Fibroblast of skin of left biceps (primary cell): ENCODE measurements at regions not wholly inside any gene's neighbourhood (a gene's known extent, or its start where the extent isn't known, plus 50 kb on each side); places are given as distances from the start of the nearest gene placed in this dataset.

ENCODE experiments used
- DNase-seq, 2 experiments: peaks; one replicate each; pipeline ENCODE4 v3.0.0-alpha.2; 2013; ENCODE audit warnings: low read depth in 2 of 2

- no peak for DNase-seq
Measured at GRCh38 chr2:71864085-71864484, 283.6 kb downstream of the CYP26B1 start.

DNA sequence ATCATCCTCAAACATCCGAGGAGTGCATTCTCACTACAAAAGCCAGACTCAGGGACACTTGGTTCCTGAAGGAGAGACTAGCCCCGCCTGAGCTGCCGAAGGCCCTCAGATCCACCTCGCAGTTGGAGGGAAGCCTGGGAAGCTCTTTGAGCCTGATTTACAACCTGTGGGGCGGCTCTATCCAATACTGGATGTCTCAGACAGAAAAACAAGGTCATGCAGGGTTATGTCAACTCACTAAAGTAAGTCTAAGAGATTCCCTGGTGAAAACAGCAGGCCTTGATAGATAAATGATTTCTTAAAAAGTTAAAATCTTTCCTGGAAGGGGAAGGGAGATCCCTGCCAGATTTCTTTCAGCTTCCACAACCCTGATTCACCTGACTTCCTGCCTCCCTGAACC lies 284.3 kb downstream of the CYP26B1 start:
- DNase-seq: no peak

DNA sequence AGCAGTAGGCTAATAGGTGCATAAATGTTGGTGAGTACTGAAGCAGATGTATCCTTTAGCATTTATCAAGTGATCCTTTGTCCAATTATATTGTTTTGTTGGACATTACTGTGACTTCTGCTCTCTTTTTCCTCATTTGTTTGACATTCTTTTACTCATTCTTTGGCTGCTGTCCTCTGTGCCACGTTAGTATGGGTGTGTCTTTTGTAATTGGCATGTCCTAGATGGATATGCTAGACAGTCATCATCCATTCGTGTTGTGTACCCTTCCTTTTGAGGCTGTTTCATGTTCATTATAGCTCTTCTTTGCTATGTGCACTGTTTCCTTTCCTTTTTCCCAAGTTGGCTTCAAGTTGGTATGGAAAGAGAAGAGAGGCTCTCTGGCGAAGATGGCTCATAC lies 284.7 kb downstream of the CYP26B1 start:
- DNase-seq: no peak

DNA sequence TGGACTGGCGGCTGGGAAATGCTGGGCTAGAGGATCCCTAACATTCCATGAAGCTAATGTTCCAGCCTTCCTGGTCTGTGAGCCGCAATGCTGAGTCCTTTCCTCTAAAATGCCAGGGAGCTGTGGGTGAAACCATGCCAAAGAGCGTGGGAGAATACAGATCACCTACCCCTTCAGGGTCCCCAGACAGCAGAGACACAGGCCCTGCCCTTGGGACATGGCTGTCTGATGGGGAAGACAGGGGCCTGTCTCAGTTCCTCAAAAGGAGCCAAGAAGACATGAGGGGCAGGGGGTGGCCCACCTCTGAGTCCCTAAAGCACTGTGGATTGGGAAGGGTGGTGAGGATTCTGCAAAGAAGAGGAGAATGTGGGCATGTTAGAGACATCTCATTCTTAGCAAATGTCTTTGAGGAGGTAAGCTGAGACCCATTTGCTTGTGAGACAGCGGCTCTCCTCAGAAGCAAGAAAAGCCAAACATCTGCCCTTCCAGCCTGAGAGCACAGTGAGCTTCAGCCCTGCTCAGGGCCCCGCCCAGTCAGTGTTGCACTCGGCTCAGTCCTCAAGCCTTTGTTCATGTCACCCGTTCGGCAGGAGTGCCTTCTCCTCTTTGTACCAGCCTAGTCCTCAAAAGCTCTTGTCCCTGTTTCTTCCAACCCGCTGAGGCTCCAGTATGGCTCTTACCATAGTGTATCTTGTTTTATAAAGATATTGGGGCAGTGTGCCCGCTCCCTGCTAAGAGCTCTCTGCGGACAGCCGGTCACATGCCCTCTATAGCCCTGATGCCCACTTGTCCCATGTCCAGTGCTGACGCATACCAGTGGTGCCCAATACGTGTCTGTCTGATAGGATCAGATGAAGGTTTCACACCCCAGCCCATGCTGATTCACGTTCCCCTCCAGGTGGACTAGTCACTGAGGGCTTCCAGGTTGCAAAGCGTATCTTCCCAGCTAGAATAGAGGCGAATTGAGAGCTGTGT lies 286.2 kb downstream of the CYP26B1 start:
- DNase-seq: no peak

DNA sequence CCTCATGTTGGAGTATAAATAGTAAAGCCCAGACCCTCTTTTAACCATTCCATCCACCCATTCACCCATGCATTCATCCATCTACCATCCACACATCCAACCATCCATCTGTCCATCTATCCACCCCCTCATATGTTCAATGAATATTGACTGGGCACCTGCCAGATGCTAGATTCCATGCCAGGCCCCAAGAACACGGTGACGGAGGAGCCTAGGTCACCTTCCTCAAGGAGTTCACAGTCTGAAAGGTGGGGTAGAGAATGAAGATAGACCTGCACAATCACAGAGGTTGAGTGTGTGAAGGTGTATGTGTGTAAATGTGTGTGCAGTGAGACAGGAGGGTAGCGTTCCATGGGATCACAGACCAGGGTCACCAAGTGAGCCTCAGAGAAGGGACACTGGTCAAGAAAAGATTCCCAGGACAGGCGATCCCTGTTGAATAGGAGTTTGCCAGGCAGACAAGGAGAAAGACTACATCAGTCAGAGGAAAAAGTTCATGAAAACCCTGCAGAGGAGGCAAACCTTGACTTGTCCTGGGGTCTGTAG lies 287.2 kb downstream of the CYP26B1 start:
- DNase-seq: no peak

GRCh38 chr2:71859211-71859847 lies 288.3 kb downstream of the CYP26B1 start:
- no peak for DNase-seq

GRCh38 chr2:71858071-71858470 lies 289.6 kb downstream of the CYP26B1 start:
- DNase-seq: no peak

DNA sequence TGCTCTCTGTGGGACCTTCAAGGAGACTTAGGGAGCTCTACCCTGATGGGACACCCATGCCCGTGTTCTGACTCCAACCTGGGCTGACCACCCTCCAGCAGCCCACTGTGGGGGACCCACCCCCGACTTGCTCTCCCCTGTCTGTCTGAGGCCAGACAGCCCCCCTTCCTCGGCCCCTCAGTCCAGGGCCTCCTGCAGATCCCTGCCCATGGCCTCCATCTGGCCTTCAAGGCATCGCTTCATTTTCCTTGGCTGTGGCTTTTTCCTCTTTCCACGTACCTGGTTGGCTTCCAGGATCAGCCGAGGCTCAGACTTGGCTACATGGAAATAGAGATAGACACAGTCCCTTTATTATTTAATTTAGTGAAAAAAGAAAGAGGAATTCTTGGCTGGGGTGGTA lies 290.0 kb downstream of the CYP26B1 start:
- no peak for DNase-seq

DNA sequence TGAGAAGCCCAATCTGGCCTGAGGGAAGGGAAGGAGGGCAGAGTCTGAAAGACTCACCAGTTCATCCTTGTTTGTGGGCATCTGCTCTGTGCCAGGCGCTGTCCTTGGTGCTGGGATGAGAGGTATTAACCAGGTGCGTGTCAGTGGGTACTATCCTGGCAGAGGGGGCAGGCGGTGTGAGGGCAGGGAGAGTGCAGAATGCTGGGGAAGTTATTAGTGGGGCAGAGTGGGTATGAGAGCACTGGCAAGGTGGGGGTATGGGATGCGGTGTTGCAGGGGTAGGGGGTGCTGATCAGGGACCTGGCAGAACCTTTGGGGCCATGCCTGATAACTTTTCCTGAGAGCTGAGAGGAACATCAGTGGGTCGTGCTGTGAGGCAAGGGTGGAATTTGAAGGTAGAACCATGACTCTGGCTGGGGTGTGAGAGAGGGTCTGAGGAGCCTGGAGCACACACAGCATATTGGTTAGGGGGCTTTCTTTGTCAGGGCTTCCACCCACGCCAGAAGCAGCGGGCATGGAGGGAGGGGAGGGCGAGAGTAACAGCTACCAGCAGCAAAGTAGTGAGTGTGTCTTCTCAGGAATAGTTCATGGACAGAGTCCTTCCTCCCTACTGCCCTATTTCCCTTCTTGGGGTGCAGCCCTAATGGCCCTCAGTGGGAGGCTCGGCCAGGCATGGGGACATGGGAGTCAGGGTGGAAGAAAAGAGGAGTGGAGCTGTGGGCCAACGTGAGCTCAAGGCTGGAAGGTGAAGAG lies 290.7 kb downstream of the CYP26B1 start:
- DNase-seq: no peak

DNA sequence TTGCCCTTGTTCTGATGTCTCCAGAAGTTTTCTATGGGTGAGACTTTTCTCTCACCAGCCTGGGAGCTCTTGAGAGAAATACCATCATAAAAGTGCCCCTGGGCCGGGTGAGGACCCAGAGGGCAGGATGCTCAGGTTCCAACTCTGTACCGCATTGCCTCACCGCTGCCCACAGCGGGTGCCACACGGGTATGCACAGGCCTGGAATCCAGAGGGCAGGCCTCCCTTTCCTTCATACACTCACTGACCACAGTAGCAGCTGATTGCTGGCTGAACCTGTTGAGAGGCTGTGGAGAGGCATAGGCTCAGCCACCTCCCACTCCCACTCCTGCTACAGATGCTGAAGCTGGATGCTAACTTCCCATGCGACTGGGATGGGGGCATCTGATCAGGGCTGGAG lies 293.8 kb downstream of the CYP26B1 start:
- DNase-seq: no peak

GRCh38 chr2:71852141-71852711 lies 295.4 kb downstream of the CYP26B1 start:
- peak; percentile 33 to 34 for DNase-seq

GRCh38 chr2:71851094-71851750 lies 296.4 kb downstream of the CYP26B1 start:
- peak in 1 of 2 experiments; percentile 5 for DNase-seq

DNA sequence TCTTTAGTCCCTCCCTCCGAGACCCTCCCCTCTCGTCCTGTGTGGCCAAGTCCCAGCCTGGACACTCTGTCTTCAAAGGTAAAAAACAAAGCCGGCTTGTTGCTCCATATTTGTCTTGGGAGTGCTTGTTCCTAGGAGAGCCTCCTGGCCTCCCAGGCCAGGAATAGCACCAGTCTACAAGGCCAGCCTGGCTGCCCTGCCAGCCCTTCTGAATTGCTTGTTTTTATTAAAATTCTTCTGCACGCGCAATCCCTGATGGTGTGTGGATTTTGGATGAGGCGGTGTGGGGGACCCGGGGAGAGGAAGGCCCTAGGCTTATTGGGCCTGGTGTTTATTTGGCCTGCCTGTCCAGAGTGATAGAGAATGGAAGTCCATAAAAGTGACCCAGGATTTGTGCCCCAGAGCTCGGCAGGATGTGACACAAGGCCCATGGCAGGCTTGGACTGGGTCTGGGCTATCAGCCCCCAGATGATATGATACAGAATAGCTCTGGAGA lies 297.3 kb downstream of the CYP26B1 start:
- DNase-seq: no peak

GRCh38 chr2:71849607-71850305 lies 297.9 kb downstream of the CYP26B1 start:
- no peak for DNase-seq

DNA sequence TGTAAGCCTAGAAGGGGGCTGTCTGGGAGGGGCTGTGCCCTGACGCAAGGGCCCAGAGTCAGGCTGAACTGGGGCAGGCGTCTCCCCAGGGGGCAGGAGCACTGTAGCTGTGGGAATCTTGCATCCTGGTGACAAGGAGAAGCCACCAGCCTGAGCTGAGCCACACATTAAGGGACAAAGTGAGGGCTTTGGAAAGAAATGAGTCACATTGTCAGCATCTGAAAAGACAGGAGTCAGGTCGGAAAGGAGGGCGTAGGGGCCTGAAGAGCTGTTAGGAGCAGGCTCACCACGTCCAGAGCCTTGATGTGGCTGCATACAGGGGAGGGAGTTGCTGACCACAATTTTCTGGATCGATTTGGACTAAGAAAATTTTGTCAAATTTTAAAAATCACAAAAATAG lies 298.6 kb downstream of the CYP26B1 start:
- no peak for DNase-seq

DNA sequence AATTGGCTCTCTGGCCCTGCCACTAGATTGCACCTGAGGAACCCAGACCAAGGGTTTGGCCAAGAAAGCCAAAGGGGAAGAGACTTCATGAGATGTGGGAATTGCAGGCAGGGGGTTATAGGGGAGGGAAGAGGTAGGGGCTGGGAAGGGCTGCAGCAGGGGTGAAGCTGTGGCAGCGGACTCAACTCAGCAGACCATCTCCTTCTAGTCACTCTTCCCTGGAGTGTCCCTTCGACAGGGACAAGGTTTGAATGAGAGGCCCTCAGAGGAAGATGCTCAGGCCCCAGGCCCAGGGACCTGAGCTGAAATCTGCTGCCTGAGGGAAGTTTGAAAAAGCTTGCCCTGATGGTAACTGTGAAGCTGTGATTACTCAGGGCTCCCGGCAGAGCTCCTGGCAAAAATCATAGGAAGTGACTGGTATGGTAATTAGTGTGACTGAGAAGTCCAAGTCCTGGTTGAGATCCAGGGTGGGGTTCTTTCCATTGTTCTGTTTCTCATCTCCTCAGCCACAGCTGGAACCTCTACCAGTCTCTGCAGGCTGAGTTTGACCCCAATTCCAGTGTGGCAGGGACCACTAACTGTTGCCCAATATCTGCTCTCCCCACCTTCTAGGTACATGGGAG lies 300.9 kb downstream of the CYP26B1 start:
- no peak for DNase-seq

- no peak for DNase-seq
Measured at GRCh38 chr2:71846072-71846471, 301.6 kb downstream of the CYP26B1 start.

DNA sequence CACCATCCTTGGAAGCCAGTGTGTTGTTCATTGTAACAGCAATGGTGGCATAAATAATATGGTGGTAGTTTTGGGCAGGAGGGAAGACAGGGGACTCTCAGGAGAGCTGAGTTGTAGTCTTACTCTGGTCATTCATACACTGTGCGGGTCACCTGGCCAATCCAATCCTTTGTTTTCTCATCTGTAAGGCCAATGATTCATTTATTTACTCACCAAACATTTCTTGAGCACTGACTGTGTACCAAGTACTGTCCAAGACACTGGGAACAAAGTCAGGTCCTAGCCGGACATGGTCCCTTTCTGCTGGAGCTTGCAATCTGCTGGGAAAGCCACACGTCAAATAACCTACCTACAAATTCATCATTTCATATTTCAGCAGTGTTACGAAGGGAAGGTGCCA lies 302.7 kb downstream of the CYP26B1 start:
- DNase-seq: no peak

GRCh38 chr2:71843391-71843850 lies 304.2 kb downstream of the CYP26B1 start:
- no peak for DNase-seq

- DNase-seq: no peak
Measured at GRCh38 chr2:71842744-71843143, 304.9 kb downstream of the CYP26B1 start.
